HG02678 (cell line): ENCODE measurements at regions not wholly inside any gene's neighbourhood (a gene's known extent, or its start where the extent isn't known, plus 50 kb on each side); places are given as distances from the start of the nearest gene placed in this dataset.
"Not testable (repeated sequence)": the region's sequence is repeated elsewhere in the genome, so short reads cannot be mapped to it uniquely, and the experiment has no call there.

Source experiments
- ATAC-seq: cut with Tn5 transposase; IDR thresholded peaks from one replicate; pipeline ENCODE4 v1.9.1; 2021; ENCODE audit warnings: mild to moderate bottlenecking, moderate library complexity; ENCODE audit not compliant: unreplicated experiment

GRCh38 chr9:80692751-80693150 is 996.6 kb downstream of the TLE1 start:
- no peak for ATAC-seq

- no peak for ATAC-seq
Measured at GRCh38 chr9:80691229-80691628, 998.1 kb downstream of the TLE1 start.

- ATAC-seq = no peak
Measured at GRCh38 chr9:80690349-80690939, 998.9 kb downstream of the TLE1 start.

- no peak for ATAC-seq
Measured at GRCh38 chr9:80679916-80680315, 1009.4 kb downstream of the TLE1 start.

GRCh38 chr9:80678906-80679305 is 1010.4 kb downstream of the TLE1 start:
- ATAC-seq = no peak

GRCh38 chr9:80673496-80673895 is 1015.9 kb downstream of the TLE1 start:
- no peak for ATAC-seq

- no peak for ATAC-seq
Measured at GRCh38 chr9:80665479-80665878, 1023.9 kb downstream of the TLE1 start.

GRCh38 chr9:80664327-80665210 is 1024.8 kb downstream of the TLE1 start:
- ATAC-seq = no peak

- not testable (repeated sequence) for ATAC-seq
Measured at GRCh38 chr9:80659751-80660150, 1029.6 kb downstream of the TLE1 start.

- no peak for ATAC-seq
Measured at GRCh38 chr9:80651044-80651443, 1038.3 kb downstream of the TLE1 start.

- ATAC-seq = no peak
Measured at GRCh38 chr9:80649496-80649895, 1039.9 kb downstream of the TLE1 start.

- ATAC-seq = no peak
Measured at GRCh38 chr9:80649001-80649420, 1040.3 kb downstream of the TLE1 start.

- no peak for ATAC-seq
Measured at GRCh38 chr9:80648336-80648735, 1041.0 kb downstream of the TLE1 start.

GRCh38 chr9:80646211-80646610 is 1043.1 kb downstream of the TLE1 start:
- ATAC-seq = no peak

GRCh38 chr9:80644044-80644443 is 1045.3 kb downstream of the TLE1 start:
- ATAC-seq = no peak

GRCh38 chr9:80635065-80635464 is 1054.3 kb downstream of the TLE1 start:
- ATAC-seq = no peak

- ATAC-seq = no peak
Measured at GRCh38 chr9:80632041-80632440, 1057.3 kb downstream of the TLE1 start.

GRCh38 chr9:80622508-80622907 is 1050.7 kb downstream of the TLE4 start:
- ATAC-seq = no peak

GRCh38 chr9:80619356-80619755 is 1047.6 kb downstream of the TLE4 start:
- ATAC-seq = no peak

GRCh38 chr9:80615964-80616363 is 1044.2 kb downstream of the TLE4 start:
- ATAC-seq = no peak

GRCh38 chr9:80605793-80606192 is 1034.0 kb downstream of the TLE4 start:
- ATAC-seq = no peak

- ATAC-seq = no peak
Measured at GRCh38 chr9:80605129-80605528, 1033.4 kb downstream of the TLE4 start.
